Suppressor macrophage treated with lipopolysaccharide for 4 hours (primary cell): ENCODE measurements at regions not wholly inside any gene's neighbourhood (a gene's known extent, or its start where the extent isn't known, plus 50 kb on each side); places are given as distances from the start of the nearest gene placed in this dataset.

Experiments
- DNase-seq: peaks from one replicate; pipeline ENCODE4 v3.0.0-alpha.2; 2020

DNA sequence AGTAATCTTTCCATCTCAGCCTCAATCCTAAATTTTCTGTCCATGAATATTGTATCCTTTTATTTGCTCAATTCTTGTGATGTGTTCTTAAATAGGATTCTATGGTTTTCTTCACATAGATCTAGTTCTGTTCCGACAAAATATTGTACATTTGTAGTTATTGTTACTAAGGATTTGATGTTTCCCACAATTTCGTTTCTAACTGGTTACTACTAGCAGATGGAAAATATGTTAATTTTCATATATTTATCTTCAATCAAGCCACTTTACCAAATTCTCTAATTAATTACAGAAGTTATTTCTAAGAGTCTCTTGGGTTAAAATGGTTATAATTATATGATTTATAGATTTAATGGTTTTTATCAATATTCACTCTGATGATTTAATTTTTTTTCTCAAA lies 60.3 kb downstream of the SEC61B start:
- no peak for DNase-seq

DNA sequence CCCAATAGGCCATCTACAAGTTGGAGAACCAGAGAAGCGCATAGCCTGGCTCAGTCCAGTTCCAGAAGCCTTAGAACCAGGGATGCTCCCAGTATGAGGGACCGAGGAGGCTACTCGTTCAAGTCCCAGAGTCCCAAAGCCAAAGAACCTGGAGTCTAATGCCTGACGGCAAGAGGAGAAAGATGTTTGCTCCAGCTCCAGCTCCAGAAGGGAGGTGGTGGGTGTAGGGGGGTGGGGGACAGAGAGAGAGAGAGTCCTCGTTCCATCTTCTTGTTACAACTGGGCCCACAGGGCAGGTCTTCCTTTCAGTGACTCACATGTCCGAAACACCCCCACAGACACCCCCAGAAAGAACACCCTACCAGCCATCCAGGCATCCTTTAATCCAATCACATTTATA lies 63.9 kb downstream of the SEC61B start:
- DNase-seq, result no peak

DNA sequence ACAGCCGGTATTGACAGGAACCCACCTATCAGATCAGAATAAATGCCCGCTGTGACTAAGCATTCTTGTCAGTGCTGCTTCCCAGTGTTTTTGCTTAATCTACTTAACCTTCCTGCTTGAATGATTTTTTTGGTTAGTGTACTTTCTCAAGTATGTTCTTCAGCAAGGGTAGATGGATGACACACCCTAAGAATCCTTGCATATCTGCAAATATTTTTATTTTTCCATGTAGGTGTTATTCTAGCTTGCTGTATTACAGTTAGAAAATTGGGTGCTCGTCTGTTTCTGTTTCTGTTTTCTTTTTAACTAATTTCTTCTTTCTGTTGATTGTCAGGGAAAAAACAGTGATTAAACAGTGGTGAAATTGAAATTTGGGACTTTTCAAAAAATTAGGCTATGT lies 64.5 kb downstream of the SEC61B start:
- DNase-seq, result no peak

- DNase-seq, result no peak
These were observed 65.6 kb downstream of the SEC61B start for GRCh38 chr9:99287641-99288040.

- DNase-seq, result no peak
These were observed 66.7 kb downstream of the SEC61B start for GRCh38 chr9:99288830-99289229.

- DNase-seq, result no peak
These were observed 72.9 kb downstream of the SEC61B start for GRCh38 chr9:99294850-99295461.

DNA sequence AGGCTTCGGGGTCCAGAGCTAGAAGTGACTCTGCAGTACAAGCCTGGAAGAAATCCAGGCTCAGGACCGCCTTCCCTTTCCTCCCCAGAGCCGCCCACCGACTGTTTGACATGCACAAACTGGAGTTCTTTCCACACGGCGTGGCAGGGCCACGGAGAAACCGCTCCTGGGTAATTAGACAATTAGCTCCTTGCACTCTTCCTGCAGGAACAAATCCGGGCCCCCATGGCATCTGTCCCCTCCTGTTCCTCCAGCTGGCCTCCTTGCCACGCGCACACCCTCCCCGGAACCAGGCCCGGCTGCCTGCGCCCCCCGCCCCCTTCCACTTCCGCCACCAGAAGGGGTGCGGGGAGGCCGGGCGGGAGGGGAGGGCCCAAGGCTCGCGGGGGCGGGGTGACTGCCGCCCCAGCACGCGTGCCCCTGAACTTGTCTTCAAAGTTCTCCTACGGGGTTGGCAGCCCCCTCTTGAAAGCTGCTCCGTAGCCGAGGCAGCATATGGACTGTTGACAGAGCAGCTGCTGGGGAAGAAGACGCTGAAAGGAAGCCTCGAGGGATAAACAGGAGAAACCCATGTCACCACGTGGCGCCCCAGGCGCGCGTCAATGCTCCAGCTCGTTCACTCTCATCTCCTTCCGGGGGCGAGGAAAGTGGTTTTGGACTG lies 74.3 kb downstream of the SEC61B start:
- DNase-seq, result no peak

DNA sequence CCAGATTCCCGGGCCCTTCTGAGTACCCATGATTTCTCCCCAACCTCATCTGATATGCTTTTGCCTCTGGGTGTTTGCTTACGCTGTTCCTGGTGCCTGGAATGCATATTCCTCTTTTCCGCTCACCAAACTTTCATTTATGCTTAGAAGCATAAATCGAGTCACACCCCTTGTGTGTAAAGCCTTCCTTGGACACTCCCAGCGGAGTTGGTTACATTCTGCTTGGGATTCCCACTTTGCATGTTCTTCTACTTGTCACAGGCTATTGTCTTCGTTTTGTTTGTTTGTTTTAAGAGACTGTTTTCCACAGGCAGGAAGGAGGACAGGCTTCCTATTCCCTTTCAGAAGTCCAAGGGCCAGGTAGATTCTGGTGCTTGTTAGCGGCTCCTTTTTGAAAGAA lies 76.5 kb downstream of the SEC61B start:
- no peak for DNase-seq

- peak; percentile 62 for DNase-seq
These were observed 77.4 kb downstream of the SEC61B start for GRCh38 chr9:99299211-99300102.

DNA sequence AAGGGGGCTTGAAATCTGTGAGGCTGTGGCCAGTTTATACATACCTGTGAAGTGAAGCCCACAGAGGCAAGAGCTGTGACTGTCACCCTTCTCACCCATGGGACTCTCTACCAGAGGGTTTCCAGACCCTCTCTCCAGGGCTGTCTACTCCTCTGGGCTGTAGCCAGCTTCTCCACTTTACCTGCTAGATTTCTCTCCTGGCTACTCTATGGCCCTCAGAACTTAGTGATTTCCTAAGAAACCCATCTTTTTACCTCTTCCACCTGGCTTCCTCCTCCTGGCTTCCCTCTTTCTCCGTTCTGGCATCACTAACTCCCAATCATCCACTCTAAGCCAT lies 78.0 kb downstream of the SEC61B start:
- no peak for DNase-seq

DNA sequence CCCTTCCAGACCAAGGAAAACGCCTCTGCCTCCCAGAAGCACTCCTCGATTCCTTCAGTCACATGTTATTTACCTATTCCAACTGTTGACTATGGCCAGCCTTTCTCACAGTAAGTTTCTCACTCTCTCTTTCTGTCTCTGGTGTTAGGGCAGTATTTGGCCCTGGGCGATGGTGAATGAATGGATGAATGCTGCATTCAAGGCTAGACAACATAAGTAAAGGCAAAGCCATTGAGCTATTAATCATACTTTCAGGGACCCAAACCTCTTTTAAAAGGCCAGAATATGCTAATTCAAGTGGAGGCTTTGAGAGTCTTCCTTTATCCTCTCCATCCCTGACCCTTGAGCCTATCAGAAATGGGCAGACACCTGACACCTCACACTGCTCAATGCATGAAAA lies 78.5 kb downstream of the SEC61B start:
- DNase-seq, result no peak

DNA sequence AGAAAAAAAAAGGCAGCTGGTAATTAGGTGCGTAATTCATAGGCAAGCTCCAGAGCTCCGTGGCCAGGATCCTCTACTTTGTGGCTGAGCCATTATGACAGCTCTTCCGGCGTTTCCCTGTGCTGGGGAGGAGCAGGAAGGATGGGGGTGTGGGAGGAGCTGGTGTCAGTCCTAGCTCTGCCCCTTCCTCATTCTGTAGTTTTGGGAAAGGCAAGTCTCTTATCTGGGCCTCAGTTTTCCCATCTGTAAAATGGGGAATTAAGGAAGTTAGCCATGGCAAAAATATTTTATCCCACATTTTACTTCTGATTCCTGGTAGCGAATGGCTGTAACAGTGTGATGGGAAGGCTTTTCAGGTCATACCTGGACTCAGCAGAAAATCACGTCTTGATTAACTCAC lies 81.1 kb downstream of the SEC61B start:
- peak; percentile 24 for DNase-seq

DNA sequence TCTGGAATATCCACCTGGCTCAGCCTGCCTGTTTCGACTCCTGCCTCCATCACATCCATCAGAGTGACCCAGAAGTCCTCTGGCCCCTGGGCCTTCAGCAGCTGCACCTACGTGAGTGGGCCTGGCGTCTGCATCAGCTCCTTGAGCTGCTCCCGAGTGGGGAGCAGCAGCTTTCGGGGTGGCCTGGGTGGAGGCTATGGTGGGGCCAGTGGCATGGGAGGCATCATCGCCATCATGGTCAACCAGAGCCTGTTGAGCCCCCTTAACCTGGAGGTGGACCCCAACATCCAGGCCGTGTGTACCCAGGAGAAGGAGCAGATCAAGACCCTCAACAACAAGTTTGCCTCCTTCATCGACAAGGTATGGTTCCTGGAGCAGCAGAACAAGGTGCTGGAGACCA lies 83.0 kb downstream of the SEC61B start:
- no peak for DNase-seq

GRCh38 chr9:99305820-99306811 lies 84.0 kb downstream of the SEC61B start:
- no peak for DNase-seq

GRCh38 chr9:99307851-99308250 lies 85.8 kb downstream of the SEC61B start:
- no peak for DNase-seq

- DNase-seq, result no peak
These were observed 87.3 kb downstream of the SEC61B start for GRCh38 chr9:99309141-99309939.

GRCh38 chr9:99312736-99313135 lies 90.7 kb downstream of the SEC61B start:
- no peak for DNase-seq

- no peak for DNase-seq
These were observed 97.0 kb downstream of the SEC61B start for GRCh38 chr9:99319048-99319447.

- DNase-seq, result no peak
These were observed 100.2 kb downstream of the SEC61B start for GRCh38 chr9:99322299-99322698.

GRCh38 chr9:99326112-99326916 lies 104.2 kb downstream of the SEC61B start:
- DNase-seq, result peak; percentile 96

- DNase-seq, result no peak
These were observed 104.8 kb downstream of the SEC61B start for GRCh38 chr9:99326917-99327189.
